H1 (cell line): ENCODE measurements at regions not wholly inside any gene's neighbourhood (a gene's known extent, or its start where the extent isn't known, plus 50 kb on each side); places are given as distances from the start of the nearest gene placed in this dataset.

Source experiments
- BCL11A ChIP-seq, 2 experiments: IDR thresholded peaks; one replicate each; pipeline ENCODE4 v1.6.1; 2011; ENCODE audit warnings: low read depth in 2 of 2, low read length in 2 of 2, mild to moderate bottlenecking in 2 of 2
- BRCA1 ChIP-seq: IDR thresholded peaks from 2 replicates; pipeline ENCODE4 v1.6.1; 2012; ENCODE audit warnings: low read depth, low read length, improper control_type of control experiment
- KDM4A ChIP-seq: IDR thresholded peaks from one replicate; pipeline ENCODE4 v1.7.1; 2012; ENCODE audit warnings: low read depth, mild to moderate bottlenecking, moderate library complexity, low read length, inconsistent platforms; ENCODE audit not compliant: severe bottlenecking
- NANOG ChIP-seq: IDR thresholded peaks from 2 replicates; pipeline ENCODE4 v1.6.1; 2011; ENCODE audit warnings: low read length, low read depth, mild to moderate bottlenecking, inconsistent platforms; ENCODE audit not compliant: insufficient read depth, poor library complexity, severe bottlenecking
- RAD21 ChIP-seq, 2 experiments: IDR thresholded peaks in 1 of 2; conservative IDR thresholded peaks in 1 of 2; 2 replicates each; pipeline ENCODE4 v1.6.1; 2011; ENCODE audit warnings: low read depth in 2 of 2, low read length in 2 of 2, improper control_type of control experiment in 1 of 2, inconsistent platforms in 1 of 2, mild to moderate bottlenecking in 1 of 2, moderate library complexity in 1 of 2
- SIRT6 ChIP-seq: IDR thresholded peaks from one replicate; pipeline ENCODE4 v1.7.1; 2012; ENCODE audit warnings: low read length, inconsistent platforms
- TAF1 ChIP-seq: IDR thresholded peaks from 2 replicates; pipeline ENCODE4 v1.6.1; 2011; ENCODE audit warnings: mild to moderate bottlenecking, low read depth, low read length

GRCh38 chr6:50443144-50443543, 270.2 kb upstream of the TFAP2D start (continued):
- TF ChIP-seq NANOG (no peak), TAF1 (no peak), KDM4A (no peak), SIRT6 (no peak), BCL11A (IDR thresholded peaks at IDR 0.05; ENCODE audit: low read depth in 2 of 2, low read length in 2 of 2) (no peak), BRCA1 (no peak), RAD21 (IDR thresholded peaks at IDR 0.05 in 1 of 2, conservative IDR thresholded peaks at IDR 0.05 in 1 of 2; ENCODE audit: low read depth in 2 of 2, low read length in 2 of 2) (no peak)
- TF ChIP-seq, all 59 proteins: peak for 0
